HG03575 (cell line): ENCODE measurements at regions not wholly inside any gene's neighbourhood (a gene's known extent, or its start where the extent isn't known, plus 50 kb on each side); places are given as distances from the start of the nearest gene placed in this dataset.

Experiments
- ATAC-seq: cut with Tn5 transposase; IDR thresholded peaks from one replicate; pipeline ENCODE4 v1.9.1; 2021; ENCODE audit not compliant: unreplicated experiment, insufficient number of reproducible peaks, low FRiP score; ENCODE audit errors: extremely low read depth

GRCh38 chr6:56311061-56311460 is 63.7 kb upstream of the COL21A1 start:
- ATAC-seq = no peak

- no peak for ATAC-seq
Observed at GRCh38 chr6:56310241-56310640, 62.9 kb upstream of the COL21A1 start.

GRCh38 chr6:56299916-56300315 is 52.5 kb upstream of the COL21A1 start:
- no peak for ATAC-seq

GRCh38 chr6:56297022-56297989 is 49.9 kb upstream of the COL21A1 start:
- no peak for ATAC-seq
